GM11168 (cell line): ENCODE measurements at regions not wholly inside any gene's neighbourhood (a gene's known extent, or its start where the extent isn't known, plus 50 kb on each side); places are given as distances from the start of the nearest gene placed in this dataset.
"Not testable (repeated sequence)": the region's sequence is repeated elsewhere in the genome, so short reads cannot be mapped to it uniquely, and the experiment has no call there.

ENCODE experiments used
- in situ Hi-C: fragments of 300-500 bp; cut with MboI; formaldehyde crosslinking; loops from one replicate; pipeline ENCODE4 v1.12.0; 2022; ENCODE audit warnings: low sequenced_read_pairs; ENCODE audit not compliant: unreplicated experiment

- in situ Hi-C loops, result no loop called here
Observed at GRCh38 chr7:25720427-25720826, 431.6 kb upstream of the NFE2L3 start.

DNA sequence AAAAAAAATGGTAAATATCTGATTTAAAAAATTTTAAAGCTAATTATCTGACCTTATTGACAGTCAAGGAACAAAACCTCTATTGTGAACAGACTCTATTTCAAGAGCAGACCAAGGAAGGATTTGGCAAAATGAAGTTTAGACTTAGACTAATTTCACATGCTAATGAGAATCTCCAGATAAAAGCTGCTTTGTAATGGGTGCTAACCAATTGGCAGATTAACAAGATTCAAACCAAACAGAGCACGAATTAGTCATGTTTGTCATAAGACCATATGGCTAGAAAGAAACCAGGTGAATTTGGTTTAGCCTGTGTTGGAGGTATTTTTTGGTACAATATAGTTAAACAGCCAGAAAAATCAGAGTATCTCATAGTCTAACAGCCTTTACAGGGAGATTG is 429.1 kb upstream of the NFE2L3 start:
- in situ Hi-C loops, result no loop called here

GRCh38 chr7:25725451-25725850 is 426.5 kb upstream of the NFE2L3 start:
- in situ Hi-C loops, result no loop called here

DNA sequence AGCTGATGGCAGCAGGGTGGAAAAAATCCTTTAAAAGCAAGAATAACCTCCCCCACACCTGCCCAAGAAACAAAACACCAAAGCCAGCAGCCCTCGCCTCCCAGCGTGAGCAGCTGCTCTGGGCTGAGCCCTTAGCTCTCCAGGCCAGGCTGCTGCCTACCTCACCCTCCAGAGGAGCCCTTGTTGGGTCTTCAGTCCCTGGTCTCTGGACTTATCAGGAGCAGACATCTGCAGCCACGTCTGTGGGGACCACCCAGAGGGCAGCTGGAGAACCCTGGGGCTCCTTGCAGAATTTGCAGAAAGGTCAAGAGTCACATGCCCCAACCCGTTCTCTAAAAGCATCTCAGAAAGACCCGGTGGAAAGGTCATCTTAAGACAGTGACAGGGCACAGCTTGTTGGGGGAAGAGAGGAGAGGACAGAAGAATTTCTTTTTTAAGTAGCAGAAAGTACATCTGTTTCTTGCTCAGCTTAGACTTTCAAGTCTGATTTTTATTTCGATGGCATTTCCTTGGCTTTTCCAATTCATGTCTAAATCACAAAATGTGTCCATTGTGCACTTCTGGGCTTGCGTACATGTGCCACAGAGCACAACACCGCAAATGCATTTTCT is 425.7 kb upstream of the NFE2L3 start:
- in situ Hi-C loops, result no loop called here

GRCh38 chr7:25726781-25727311 is 425.2 kb upstream of the NFE2L3 start:
- in situ Hi-C loops, result no loop called here

- in situ Hi-C loops, result no loop called here
Observed at GRCh38 chr7:25727446-25727845, 424.6 kb upstream of the NFE2L3 start.

DNA sequence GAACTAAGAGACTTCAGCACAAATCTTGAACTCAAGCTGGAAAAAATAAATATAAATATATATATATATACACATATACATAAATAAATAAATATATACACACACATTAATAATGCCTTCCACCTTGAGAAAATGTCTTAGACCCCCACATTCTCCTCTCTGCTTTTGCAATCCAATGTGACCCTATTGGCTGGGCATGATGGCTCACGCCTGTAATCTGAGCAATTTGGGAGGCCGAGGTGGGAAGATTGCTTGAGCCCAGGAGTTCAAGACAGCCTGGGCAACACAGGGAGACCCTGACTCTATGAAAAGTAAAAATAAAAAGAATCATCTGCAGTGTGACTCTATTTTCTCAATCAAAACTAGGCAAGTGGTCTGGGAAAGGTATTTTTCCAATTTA is 424.1 kb upstream of the NFE2L3 start:
- in situ Hi-C loops, result no loop called here

DNA sequence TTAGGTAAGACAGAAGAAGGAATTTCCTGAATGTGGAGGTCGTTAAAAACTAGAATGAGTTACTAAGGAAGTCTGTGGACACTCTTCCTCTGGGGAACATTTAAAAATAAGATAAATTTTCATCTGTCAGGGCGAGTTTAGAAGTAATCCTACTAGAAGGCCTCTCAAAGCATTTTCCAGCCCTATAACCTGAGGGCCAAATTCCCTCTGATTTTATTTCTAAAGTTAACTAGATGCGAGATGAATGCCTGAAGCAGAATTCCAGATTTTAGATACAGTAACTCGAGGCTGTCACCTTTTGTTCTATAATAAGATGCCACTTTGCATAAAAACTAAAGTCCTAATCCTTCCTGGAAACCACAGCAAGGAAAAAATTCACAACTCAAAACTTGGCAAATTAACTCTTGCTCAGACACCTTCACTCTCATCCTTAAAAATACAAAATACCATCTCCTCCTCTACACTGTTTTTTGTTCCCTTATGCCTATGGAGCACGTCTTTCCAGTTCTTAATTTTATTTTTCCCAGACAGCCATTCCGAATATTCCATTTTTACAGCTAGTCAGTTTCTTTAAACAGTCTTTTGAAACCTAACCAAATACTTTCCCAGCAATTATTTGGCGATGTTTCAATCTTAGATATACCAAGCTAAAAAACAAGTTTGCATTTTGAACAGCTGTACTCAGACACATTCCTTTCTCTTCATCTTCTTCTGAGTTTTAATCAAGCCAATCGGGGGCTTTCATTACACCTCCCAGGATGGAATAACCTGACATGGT is 420.7 kb upstream of the NFE2L3 start:
- in situ Hi-C loops, result no loop called here

- in situ Hi-C loops, result no loop called here
Observed at GRCh38 chr7:25731846-25732245, 420.2 kb upstream of the NFE2L3 start.

DNA sequence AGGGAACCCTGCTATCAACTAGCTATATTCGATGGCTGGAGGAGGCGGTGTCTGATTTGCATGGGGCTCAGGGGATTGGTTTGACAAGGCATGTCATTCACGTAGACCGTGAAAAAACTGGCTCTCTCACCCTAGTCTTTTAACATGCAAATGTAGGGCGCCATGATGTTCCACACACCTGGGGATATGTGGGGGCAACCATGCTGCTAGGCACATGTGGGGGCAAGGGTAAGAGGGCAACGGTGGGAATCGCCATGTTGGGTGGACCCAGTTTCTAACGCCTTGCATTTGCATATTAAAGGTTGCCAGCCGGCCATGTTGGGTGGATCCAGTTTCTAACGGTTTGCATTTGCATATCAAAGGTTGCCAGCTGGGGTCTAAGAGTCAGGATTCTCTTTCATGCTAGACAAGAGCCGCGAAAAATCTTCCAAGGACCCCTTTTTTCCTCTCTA is 419.2 kb upstream of the NFE2L3 start:
- in situ Hi-C loops, result no loop called here

- in situ Hi-C loops, result no loop called here
Observed at GRCh38 chr7:25735674-25736242, 416.2 kb upstream of the NFE2L3 start.

DNA sequence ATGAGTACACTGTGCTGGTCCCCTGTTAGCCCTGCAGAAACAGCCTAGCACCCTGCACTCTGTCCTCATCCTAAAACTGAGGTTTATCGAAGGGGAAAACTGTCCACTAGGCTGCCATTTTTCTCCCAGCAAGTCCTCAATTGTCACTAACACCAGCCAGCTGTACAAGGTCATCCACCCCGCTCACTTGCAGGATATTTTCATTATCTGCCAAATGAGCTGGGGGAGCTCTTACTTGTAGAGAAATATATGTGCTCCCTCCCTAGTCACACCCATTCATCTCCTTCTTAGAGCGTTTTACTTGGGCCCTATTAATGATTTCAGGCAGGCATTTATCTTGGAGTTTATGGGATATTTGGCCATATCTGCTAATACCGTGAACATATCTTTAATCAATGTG is 413.5 kb upstream of the NFE2L3 start:
- in situ Hi-C loops, result no loop called here

GRCh38 chr7:25739143-25739542 is 412.9 kb upstream of the NFE2L3 start:
- in situ Hi-C loops, result no loop called here

DNA sequence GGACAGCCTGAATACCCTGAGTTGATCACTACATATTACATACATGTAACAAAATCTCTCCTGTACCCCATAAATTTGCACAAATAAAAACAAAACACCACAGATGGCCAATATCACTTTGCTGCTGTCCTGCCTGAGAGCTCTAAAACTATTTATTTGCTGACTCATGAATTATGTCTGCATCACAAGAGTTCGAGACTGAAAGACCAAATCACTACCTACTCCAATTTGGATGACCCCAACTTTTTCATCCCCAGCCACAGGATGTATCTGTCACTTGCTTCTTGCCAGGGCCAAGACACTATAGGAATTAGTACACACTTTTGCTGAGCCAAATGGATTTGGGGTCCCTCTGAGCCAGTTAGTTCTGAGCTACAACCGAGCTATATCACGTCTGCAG is 409.7 kb upstream of the NFE2L3 start:
- in situ Hi-C loops, result no loop called here

GRCh38 chr7:25743670-25744451 is 408.1 kb upstream of the NFE2L3 start:
- in situ Hi-C loops, result not testable (repeated sequence)

GRCh38 chr7:25750744-25751508 is 401.1 kb upstream of the NFE2L3 start:
- in situ Hi-C loops, result no loop called here

GRCh38 chr7:25752154-25752553 is 399.8 kb upstream of the NFE2L3 start:
- in situ Hi-C loops, result no loop called here

GRCh38 chr7:25752967-25753791 is 398.8 kb upstream of the NFE2L3 start:
- in situ Hi-C loops, result no loop called here

DNA sequence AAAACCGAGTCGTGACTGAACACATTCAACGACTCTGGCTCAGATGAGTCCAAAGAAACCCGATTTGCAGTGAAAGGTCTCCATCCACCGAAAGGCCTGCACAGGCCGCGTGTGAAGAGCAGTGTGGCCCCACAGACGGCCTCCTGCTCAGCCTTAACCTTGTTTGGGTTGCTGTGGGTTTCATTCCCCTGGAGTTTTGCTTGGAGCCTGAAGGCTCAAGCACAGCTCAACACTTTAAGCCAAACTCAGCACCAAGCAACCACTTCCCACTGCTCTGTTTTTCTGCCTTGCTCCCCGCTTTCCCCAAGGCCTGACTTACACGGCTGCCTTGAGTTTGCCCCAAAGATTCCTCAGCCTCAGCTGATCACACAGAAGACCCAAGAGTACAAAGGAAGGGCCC is 398.2 kb upstream of the NFE2L3 start:
- in situ Hi-C loops, result no loop called here
